ENCODE measurements at regions not wholly inside any gene's neighbourhood (a gene's known extent, or its start where the extent isn't known, plus 50 kb on each side); places are given as distances from the start of the nearest gene placed in this dataset.

- TF ChIP-seq CERS6 (CRISPR knock-in tag; IDR thresholded peaks at IDR 0.05) (no peak), SRSF1 (optimal IDR thresholded peaks at IDR 0.05; ENCODE audit: low read depth, low read length) (no peak), SP2 (CRISPR knock-in tag; IDR thresholded peaks at IDR 0.05) (no peak), ZNF142 (CRISPR knock-in tag; IDR thresholded peaks at IDR 0.05) (no peak), ETV5 (CRISPR knock-in tag; IDR thresholded peaks at IDR 0.05; ENCODE audit: borderline replicate concordance) (peak; percentile 54; the same call in 1 of the 2 replicates), SMAD3 (CRISPR knock-in tag; IDR thresholded peaks at IDR 0.05) (0 out of 2 replicates have a peak, but pooled peaks have one; percentile 70), IRX3 (CRISPR knock-in tag; IDR thresholded peaks at IDR 0.05; ENCODE audit: borderline replicate concordance, low read depth) (no peak), ZNF782 (CRISPR knock-in tag; IDR thresholded peaks at IDR 0.05; ENCODE audit: borderline replicate concordance) (no peak), ERF (CRISPR knock-in tag; IDR thresholded peaks at IDR 0.05) (peak; percentile 74; the same call in 1 of the 2 replicates), MXD1 (CRISPR knock-in tag; IDR thresholded peaks at IDR 0.05) (no peak), ZNF510 (CRISPR knock-in tag; IDR thresholded peaks at IDR 0.05; ENCODE audit: low read depth) (no peak), SP140L (CRISPR knock-in tag; IDR thresholded peaks at IDR 0.05; ENCODE audit: borderline replicate concordance) (no peak), ZNF562 (CRISPR knock-in tag; IDR thresholded peaks at IDR 0.05; ENCODE audit: borderline replicate concordance) (no peak), SCMH1 (CRISPR knock-in tag; IDR thresholded peaks at IDR 0.05; ENCODE audit: borderline replicate concordance) (no peak), RBM22 (optimal IDR thresholded peaks at IDR 0.05; ENCODE audit: low read length) (no peak), GMEB1 (CRISPR knock-in tag; IDR thresholded peaks at IDR 0.05; ENCODE audit: borderline replicate concordance) (no peak), PPARG (CRISPR knock-in tag; conservative IDR thresholded peaks at IDR 0.05) (peak; percentile 74), KDM1A (CRISPR knock-in tag; IDR thresholded peaks at IDR 0.05) (0 out of 2 replicates have a peak, but pooled peaks have one; percentile 28), ZBTB25 (CRISPR knock-in tag; IDR thresholded peaks at IDR 0.05) (0 out of 2 replicates have a peak, but pooled peaks have one; percentile 31)
Measured at GRCh38 chr1:228860911-228861831, 125.9 kb downstream of the RHOU start (continued).

Data from HepG2 (cell line).